HCT116 (cell line): ENCODE measurements at regions not wholly inside any gene's neighbourhood (a gene's known extent, or its start where the extent isn't known, plus 50 kb on each side); places are given as distances from the start of the nearest gene placed in this dataset.

Source experiments
- CEBPB ChIP-seq: IDR thresholded peaks from 2 replicates; pipeline ENCODE4 v1.6.1; 2012; ENCODE audit warnings: low read depth
- CTCF ChIP-seq, 3 experiments: fragments of 200-600 bp in 1 of 3; sonication (generic) in 1 of 3; IDR thresholded peaks in 2 of 3; conservative IDR thresholded peaks in 1 of 3; 2 replicates each; pipeline ENCODE4 v1.5.1; 2012 to 2017; ENCODE audit warnings: low read depth in 2 of 3, low read length in 2 of 3, antibody characterized with exemption in 1 of 3, borderline replicate concordance in 1 of 3, control low read depth in 1 of 3, mild to moderate bottlenecking in 1 of 3, mixed read lengths in 1 of 3, mixed run types in 1 of 3, moderate library complexity in 1 of 3; ENCODE audit not compliant: insufficient read depth in 1 of 3
- EGR1 ChIP-seq: IDR thresholded peaks from 2 replicates; pipeline ENCODE4 v1.6.1; 2012; ENCODE audit warnings: low read depth
- JUND ChIP-seq: IDR thresholded peaks from 2 replicates; pipeline ENCODE4 v1.6.1; 2012
- POLR2AphosphoS5 ChIP-seq: IDR thresholded peaks from 2 replicates; pipeline ENCODE4 v1.6.1; 2011; ENCODE audit warnings: mild to moderate bottlenecking, low read depth, low read length, moderate library complexity
- RAD21 ChIP-seq: IDR thresholded peaks from 2 replicates; pipeline ENCODE4 v1.6.1; 2012; ENCODE audit warnings: low read depth, mild to moderate bottlenecking
- SRF ChIP-seq: IDR thresholded peaks from 2 replicates; pipeline ENCODE4 v1.6.1; 2012; ENCODE audit warnings: low read depth
- TCF7L2 ChIP-seq: IDR thresholded peaks from 2 replicates; pipeline ENCODE4 v1.7.0; 2011; ENCODE audit warnings: borderline replicate concordance, inconsistent platforms; ENCODE audit not compliant: insufficient read depth, insufficient read length; ENCODE audit errors: extremely low read depth
- TF ChIP-seq, protein P1 (sequence below): IDR thresholded peaks from 2 replicates; pipeline ENCODE4 v1.6.1; 2012; ENCODE audit warnings: low read depth

DNA sequence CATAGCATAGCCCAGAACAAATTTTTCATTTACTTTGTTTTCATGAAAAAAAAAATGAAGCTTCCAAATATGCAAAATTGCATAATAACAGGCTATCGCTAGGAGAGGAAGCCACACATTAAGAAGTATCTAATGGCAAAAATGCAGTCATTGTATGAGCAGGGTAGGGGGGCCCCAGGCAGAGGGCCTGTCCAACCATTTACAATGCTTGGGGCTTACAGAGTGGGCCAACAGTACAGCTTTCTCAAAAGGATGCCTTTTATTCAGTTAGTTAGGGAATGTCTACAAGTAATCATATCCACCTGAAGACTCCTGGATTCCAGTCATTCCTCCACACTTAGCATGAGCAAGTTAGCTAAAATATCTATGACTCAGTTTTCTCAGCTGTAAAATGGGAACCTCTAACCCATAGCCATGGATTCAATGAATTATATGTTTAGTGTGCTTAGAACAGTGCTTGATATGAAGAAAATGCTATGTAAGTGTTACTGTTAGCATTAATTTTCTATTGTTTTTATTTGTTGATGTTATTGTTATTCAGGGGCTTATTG is 117.7 kb downstream of the GAS1 start:
- no peak for TF ChIP-seq CTCF (IDR thresholded peaks at IDR 0.05 in 2 of 3, conservative IDR thresholded peaks at IDR 0.05 in 1 of 3; ENCODE audit: borderline replicate concordance in 1 of 3, insufficient read depth in 1 of 3, low read depth in 2 of 3, low read length in 2 of 3)
- TF ChIP-seq, protein P1, sequence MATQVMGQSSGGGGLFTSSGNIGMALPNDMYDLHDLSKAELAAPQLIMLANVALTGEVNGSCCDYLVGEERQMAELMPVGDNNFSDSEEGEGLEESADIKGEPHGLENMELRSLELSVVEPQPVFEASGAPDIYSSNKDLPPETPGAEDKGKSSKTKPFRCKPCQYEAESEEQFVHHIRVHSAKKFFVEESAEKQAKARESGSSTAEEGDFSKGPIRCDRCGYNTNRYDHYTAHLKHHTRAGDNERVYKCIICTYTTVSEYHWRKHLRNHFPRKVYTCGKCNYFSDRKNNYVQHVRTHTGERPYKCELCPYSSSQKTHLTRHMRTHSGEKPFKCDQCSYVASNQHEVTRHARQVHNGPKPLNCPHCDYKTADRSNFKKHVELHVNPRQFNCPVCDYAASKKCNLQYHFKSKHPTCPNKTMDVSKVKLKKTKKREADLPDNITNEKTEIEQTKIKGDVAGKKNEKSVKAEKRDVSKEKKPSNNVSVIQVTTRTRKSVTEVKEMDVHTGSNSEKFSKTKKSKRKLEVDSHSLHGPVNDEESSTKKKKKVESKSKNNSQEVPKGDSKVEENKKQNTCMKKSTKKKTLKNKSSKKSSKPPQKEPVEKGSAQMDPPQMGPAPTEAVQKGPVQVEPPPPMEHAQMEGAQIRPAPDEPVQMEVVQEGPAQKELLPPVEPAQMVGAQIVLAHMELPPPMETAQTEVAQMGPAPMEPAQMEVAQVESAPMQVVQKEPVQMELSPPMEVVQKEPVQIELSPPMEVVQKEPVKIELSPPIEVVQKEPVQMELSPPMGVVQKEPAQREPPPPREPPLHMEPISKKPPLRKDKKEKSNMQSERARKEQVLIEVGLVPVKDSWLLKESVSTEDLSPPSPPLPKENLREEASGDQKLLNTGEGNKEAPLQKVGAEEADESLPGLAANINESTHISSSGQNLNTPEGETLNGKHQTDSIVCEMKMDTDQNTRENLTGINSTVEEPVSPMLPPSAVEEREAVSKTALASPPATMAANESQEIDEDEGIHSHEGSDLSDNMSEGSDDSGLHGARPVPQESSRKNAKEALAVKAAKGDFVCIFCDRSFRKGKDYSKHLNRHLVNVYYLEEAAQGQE = no peak
- no peak for TF ChIP-seq POLR2AphosphoS5
- no peak for TF ChIP-seq JUND
- no peak for TF ChIP-seq TCF7L2
- TF ChIP-seq RAD21 = no peak
- TF ChIP-seq CEBPB = no peak
- no peak for TF ChIP-seq EGR1
- TF ChIP-seq SRF = no peak
